NCI-H82 treated with DMSO at 0.1 percent for 48 hours (cell line): ENCODE measurements at regions not wholly inside any gene's neighbourhood (a gene's known extent, or its start where the extent isn't known, plus 50 kb on each side); places are given as distances from the start of the nearest gene placed in this dataset.

Experiments used
- DNase-seq: peaks from one replicate; lab custom pipeline; 2025; ENCODE audit not compliant: unreplicated experiment; lab: John Stamatoyannopoulos, UW

DNA sequence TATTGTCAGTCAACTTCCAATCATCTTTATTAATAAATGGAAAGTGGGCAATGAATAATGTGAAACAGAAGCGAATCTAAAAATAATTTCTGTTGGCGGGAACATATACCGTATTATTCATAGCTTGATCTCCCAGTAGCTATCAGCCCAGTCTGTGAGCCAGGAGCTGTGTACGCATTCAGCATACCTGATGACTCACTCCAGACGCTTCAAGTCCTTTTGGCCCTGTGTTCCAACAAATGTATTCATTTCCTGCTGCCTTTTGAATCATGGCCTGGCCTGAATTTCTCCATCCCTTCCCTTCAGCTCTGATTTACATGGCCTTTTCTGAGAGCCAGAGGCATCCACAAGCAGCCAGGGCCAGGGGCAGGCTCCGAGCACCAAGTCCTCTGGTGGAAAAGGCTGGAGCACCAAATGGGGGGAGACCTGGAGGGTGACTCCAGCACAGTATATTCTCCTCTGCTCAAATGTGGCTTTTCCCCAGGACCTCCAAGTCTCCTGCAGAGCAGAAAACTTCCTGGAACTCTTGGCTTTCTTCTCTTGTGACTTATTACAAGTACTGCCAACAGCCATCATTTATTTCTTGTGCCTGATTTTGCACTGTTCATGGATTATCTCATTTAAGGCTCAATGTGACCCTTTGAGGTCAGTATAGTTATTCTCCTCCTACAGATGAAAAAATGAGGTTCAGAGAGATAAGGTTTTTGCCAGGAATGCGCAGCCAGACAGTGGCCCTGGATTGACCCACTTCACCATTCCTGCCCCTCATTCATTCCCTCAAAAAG lies 108.7 kb downstream of the EN1 start:
- DNase-seq: no peak

DNA sequence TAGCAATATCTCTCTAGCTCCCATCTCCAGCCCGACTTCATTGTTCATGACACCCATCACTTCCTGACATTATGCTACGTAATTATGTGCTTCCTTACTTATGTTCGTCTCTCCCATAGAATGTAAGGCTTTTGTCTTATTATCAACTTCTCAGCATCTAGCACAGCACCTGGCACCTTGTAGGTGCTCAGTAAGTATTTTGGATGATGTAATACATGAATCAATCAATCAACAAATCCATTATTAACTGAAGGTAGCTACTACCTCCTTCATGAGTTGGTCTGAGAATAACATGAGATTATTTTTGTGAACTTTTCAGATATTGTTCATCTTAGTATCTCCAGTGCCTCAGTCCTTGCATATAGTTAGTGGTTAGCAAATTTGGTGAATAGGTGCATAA lies 109.3 kb downstream of the EN1 start:
- DNase-seq: no peak

DNA sequence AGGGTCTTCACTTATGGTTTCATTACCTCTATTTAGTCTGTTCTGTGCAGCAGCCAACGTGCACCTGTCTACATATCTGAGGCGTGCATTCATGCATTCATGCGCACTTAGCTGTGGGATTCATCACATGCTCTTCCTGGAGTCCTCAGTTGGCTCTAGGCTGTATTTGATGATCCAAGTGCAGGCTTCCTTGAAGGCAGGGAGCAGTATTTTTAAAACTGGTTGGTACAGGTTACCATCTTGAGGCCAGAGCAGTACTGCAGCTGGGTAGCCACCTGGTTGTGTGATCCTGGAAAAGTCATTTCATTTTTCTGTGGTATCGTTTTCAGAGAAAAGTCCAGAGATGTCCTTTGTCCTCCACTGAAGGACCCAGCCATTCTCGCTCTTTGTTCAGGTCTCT lies 109.8 kb downstream of the EN1 start:
- DNase-seq: no peak

DNA sequence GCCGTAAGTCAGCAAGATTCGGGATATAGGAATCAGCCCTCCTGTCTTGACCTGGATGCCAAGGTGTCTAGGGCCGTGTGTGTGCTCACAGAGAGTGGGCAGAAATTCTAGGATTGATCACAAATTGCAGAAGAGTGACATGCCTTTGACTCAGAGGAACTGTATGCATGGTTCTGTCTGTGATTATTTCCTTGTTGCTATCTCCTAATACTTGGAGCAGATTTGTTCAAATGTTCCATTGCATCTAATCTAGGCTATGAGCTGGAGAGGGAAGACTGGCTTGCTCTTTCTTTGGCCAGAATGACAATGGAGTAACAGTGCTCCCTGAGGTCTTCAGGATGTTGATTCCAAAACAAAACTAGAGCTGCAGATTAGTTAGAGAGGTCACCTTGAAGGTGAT lies 115.0 kb downstream of the EN1 start:
- no peak for DNase-seq

DNA sequence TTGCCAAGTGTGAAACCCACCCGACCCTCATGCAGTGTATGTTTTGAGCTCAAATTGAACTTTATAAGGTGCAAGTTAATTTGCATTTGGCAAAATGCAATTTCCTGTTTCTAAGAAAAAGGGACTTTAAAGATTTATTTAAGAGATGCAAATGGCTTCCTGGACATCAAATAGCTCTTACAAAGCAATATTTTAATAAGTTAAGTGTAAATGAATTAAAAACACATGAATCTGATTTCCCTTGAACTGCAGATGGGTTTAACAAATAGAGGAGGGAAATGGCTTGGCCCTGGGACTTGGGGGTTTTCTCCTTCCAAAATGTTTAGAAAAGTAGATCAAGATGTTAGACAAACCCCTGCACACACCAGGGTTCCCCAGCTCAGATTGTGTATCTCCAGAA lies 116.0 kb downstream of the EN1 start:
- no peak for DNase-seq

DNA sequence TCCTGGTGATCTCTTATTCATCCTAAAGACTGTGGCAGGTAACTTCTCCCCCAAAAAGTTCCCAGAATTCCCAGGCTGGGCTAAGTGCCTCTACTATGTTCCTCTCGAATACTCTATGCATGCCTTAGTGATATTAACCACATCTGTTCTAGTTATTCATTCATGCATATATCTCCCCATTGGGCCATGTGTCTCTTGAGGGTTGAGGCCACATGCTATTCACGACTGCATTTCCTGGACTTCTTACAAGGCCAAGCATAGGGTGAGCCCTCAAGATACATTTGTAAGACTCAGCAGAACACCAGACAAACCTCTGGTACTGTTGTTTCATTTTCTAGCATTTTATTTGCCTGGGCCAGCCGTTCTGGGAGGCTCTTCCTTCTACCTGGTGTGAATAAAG lies 117.0 kb downstream of the EN1 start:
- DNase-seq: no peak

DNA sequence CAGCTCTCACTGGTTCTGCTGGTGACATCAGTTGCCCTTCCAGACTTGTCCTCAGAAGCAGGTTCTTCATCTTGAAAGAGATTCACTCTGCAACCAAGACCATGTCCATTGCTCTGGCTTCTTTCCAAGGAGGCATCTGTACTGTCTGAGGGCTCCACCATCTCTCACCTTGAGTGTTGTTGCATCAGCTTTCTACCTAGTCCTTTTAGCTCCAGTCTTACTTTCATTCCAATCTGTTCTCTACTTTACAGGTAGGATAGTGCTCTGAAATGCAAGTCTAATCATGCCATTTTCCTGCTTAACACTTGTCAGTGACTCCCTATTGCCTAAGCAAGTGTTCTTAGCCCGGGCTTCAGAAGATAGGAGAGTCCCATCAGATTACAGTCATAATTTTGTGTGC lies 117.7 kb downstream of the EN1 start:
- DNase-seq: no peak

DNA sequence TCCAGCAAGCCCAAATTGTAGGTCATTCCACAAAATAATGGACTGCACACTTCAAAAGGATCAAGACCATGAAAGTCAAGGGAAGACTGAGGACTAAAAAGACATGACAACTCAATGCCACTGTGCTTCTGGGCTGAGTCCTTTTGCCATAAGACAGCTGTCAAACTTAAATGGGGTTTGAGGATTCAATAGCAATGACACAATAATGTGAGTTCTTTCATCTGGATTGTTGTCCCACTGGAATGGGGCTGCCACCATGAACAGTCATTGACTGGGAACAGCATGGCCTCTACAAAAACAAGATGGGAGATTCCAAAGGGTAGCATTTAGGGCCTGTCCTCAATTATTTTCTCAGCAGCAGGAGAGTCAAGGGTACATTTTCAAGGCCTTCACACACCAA lies 118.5 kb downstream of the EN1 start:
- no peak for DNase-seq

DNA sequence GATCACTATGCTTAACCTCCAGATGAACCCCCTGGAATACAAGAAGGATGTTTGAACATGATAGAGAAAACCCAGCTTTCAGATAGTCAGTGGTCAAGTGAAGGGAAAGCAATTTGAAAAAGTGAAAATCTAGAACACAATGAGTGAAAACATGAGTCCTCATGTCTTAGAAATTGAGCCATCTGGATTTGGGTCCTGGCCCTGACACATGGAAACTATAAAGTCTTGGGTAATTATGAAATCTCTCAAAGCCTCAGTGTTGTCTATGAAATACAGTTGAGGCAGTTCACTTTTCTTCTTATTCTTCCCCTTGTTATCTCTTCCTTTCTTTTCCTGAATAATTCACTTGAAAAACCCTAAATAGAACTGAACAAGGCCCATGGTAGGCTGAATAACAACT lies 120.6 kb downstream of the EN1 start:
- DNase-seq: no peak

DNA sequence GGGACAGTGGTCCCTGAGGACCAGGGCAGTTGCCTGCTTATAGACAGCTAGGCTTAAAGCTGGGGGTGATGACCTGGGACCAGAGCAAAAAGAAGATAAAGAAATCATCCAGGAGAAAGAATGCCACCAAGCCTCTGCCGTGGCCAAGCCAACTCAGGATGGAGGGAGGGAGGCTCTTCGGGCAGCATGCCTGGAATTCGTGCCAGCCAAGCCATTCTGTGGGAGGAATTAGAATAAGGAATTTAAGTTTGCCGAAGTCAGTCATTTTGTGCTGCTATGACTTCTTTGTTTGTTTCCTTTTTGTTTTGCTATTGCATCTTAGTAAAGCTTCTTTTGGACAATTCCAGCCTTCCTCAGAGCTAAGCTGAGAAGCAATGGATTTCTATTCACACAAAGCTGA lies 124.1 kb downstream of the EN1 start:
- DNase-seq: no peak

DNA sequence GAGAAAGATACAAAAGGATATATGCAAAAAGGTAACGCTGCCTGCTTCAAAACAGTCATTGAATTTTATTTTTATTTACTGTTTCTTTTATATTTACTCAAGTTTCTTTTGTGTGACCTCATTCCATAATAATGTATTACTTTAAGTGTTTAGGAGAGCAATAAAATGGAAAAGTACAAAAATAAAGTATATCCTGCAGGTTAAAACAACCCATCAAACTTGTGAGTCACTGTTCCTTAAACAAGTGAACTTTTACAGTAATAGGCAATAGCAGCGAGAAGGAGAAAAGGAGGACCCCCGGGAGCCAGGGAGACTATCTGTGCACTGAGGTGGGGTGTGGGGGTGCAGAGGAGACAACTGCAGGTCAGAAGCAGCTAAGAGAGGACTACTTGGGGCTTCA lies 124.5 kb downstream of the EN1 start:
- no peak for DNase-seq

DNA sequence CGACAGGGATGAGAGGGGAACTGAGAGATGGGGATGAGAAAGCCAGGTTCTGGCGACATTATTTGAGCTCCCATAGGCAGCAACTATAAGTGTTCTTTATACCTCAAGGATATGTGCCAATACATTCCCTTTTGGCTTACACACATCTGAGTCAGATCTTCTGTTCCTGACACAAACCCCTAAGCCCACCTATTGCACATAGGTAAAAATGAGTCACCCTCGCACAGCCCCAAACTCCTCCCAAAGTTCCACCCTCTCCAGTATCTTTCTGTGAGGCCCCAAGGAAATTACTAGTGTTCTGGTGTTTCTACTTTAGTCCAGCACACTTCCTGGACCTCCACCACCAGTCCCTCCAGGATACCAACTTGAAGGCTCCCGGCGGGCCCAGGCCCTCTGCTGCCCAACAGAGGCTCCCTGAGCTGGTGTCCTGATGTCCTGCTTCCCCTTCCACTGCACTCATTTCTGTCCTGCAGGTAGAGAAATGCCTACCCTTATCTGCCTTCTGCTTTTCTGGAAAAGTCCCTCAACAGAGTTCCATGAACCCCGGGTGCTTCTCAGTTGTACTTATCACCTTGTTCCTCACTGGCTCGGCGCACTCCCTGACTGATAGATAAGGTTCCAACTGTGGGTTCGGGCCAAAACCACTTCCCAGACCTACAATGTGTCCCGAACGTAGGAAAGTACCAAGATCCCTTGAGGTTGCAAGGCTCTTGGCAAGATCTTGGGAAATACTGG lies 125.5 kb downstream of the EN1 start:
- no peak for DNase-seq

DNA sequence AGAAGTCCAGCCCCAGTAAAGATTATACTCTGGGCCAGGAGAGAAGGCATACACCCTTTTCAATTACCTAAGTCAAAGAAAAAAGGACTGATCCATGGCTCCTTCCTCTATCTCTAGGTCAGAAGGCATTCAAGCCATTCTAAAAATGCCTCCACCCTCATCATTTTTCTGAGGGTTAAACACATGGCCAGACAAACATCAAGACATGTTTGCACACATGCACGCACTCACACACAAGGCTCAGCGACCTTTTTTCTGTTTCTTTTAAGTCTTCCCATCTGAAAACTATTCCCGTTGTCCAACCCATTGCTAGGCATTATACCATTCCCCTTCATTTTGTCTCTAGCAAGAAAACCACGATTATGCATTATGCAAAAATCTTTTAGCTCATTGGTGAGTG lies 126.6 kb downstream of the EN1 start:
- no peak for DNase-seq

DNA sequence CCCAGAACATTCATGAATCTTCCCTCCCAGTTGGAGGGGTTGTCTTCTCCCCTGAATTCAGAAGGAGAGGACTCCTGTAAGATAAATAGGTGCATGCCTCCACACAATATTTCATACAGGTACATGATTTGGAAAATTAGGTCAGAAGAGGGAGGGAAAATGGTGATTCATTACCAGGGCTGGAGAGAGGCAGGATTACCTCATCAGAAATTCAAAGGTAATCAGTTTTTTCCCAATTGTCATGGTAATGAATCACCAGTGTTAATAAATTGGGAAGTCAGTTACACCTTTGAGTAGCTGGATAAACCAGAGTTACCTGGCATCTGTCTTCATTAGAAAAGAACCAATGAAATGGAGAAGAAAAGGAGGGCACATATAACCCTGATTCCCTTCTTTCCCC lies 128.5 kb downstream of the EN1 start:
- DNase-seq: no peak

DNA sequence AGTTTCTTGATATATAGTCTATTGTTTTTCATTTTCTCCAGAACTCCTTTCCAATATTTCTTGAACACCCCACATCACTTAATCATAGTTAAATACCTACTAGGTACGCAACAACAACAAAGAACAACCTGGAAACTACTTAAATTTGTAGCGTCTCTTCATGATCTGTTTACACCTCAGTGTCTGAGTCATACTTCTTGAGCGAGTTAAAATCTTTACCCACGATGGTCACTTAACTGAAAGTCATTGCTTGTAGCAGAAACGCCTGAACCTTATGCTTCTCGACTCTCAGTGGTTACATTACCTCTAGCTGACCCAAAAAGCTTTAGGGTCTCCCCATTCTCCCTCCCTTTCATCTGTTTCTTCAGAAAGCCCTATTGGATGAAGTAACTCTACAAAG lies 131.3 kb downstream of the EN1 start:
- no peak for DNase-seq

DNA sequence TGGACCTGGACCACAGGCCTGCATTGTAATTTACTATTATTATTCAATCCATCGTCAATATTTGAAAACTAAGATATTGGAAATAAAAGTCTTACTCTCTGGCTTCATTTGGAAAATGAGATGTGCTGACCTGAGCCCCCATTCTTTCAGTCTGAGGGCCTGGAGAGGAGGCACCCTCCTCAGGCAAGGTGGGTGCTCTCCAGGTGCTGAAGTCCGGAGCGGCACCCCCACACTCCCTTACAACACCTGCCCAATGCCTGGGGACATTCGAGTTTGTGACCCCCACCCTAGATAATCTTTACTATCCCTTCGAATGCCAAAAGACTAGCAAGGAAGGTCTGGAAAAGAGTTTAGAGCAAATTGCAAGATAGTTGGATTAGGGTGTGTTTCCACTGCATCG lies 133.3 kb downstream of the EN1 start:
- DNase-seq: no peak

DNA sequence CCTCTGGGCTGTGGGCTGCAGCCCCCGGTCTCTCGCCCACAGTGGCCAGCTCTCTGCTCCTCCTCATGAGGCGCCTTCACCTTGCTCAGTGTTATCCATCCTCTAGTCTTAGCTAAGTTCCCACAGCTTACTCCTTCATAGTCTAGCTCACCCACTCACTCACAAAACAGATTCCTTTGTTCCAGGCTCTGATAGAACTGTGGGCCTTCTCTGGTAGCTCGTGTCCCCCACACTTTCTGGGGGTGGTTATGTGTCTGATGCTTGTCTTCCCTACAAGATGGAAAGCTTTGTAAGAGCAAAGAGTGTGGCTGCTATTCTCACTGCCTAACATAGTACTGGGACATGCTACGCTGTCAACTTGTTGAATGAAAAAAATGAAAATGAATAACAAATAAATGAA lies 135.8 kb downstream of the EN1 start:
- no peak for DNase-seq

DNA sequence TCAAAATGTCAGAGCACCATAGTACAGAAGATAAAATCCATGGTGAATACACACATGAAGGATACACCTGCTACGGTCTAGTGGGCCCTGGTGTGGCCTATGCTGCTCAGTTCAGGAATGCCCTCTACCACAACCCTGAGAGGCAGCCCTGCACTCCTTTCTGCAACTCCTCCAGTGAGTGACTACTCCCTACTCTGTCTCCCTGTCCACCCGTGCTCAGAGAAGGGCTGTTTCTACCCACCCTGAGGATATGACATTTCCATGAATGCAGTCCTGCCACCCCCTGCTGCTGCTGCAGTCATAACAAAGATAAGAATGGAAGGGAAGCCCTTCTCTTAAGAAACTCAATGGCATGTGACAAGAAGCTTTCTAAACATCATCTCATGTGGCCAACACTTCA lies 137.0 kb downstream of the EN1 start:
- no peak for DNase-seq

DNA sequence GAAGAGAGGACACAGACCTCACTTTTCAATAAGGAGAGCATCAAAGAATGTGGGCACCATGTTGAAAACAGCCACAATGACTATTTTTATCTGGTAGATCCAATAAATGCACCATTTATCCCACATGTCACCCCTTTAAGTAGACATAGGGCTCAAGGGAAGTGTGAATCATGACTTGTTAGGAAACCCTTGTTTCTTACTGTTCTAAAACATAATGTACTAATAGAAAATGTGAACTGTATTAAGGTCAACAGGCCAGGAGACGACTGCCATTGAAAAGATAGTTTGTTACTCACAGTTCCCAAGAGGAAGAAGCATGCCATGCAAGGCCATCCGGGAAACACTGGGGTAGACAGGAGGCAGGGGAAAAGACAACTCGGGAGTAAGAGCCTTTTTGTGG lies 137.7 kb downstream of the EN1 start:
- no peak for DNase-seq

DNA sequence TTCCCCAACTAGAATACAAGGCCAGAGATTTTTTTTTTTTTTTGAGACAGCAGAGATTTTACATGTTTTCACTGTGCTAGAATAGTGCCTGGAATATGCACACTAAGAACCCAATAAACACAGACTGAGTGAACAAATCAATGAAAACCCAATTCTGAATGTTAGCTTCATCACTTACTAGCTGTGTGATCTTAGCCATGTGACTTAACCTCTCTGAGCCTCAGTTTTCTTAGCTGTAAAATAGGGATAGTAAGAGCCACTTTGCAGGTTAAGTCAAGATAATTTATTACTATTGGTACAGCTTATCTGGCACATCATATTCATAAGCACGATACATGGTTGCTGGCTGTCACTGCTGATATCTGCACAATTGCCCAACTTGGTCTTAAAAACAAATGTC lies 140.6 kb downstream of the EN1 start:
- no peak for DNase-seq

DNA sequence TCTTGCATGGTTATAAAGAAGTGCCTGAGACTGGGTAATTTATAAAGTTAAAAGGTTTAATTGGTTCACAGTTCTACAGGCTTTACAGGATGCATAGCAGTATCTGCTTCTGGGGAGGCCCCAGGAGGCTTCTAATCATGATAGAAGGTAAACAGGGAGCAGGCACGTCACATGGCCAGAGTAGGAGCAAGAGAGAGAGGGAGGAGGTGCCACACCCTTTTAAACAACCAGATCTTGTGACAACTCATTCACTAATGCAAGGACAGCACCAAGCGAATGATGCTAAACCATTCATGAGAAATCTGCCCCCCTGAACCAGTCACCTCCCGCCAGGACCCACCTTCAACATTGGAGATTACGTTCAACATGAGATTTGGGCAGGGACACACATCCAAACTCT lies 141.1 kb downstream of the EN1 start:
- no peak for DNase-seq

DNA sequence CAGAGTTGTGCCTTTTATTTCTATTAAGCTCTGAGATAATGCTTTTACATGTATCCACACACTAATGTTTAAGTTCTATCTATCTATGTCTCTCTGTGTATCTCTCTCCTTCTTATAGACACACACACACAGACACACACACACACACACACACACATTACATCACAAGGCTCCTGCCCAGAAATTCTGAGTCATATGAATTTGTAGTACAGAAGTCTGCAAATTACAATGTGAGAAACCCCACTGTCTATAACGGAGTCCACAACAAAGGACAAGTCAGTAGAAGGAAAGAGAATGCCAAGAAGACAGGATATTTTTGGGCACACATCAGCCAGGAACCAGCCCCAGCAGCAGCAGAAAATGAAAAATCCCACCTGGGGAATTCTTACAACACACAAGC lies 142.4 kb downstream of the EN1 start:
- no peak for DNase-seq
